GM23338 (cell line): ENCODE measurements at regions not wholly inside any gene's neighbourhood (a gene's known extent, or its start where the extent isn't known, plus 50 kb on each side); places are given as distances from the start of the nearest gene placed in this dataset.

Source experiments
- ATAC-seq: fragments of 200-7000 bp; cut with Tn5 transposase; 3 replicates; pipeline ENCODE4 v1.9.1; 2020
- DNase-seq: peaks from one replicate; pipeline ENCODE4 v3.0.0-alpha.2; 2015; ENCODE audit warnings: low spot score
- H2AFZ ChIP-seq: fragments of 200-600 bp; sonication (generic); 2 replicates; pipeline ENCODE4 v1.8.0; 2016; ENCODE audit warnings: antibody characterized with exemption, mild to moderate bottlenecking, moderate library complexity
- H3F3A ChIP-seq: fragments of 200-600 bp; sonication (generic); replicated peaks from 2 replicates; pipeline ENCODE4 v1.8.0; 2017; ENCODE audit warnings: antibody characterized with exemption, mixed run types, low read depth
- H3K27ac ChIP-seq: fragments of 200-600 bp; sonication (generic); 2 replicates; pipeline ENCODE4 v1.6.1; 2016; ENCODE audit warnings: low read depth
- H3K27me3 ChIP-seq: fragments of 200-600 bp; sonication (generic); 2 replicates; pipeline ENCODE4 v1.8.0; 2016; ENCODE audit warnings: mild to moderate bottlenecking, mixed run types, moderate library complexity; ENCODE audit not compliant: insufficient read depth
- H3K36me3 ChIP-seq: fragments of 200-600 bp; sonication (generic); 2 replicates; pipeline ENCODE4 v1.8.0; 2016; ENCODE audit warnings: mild to moderate bottlenecking; ENCODE audit not compliant: insufficient read depth
- H3K4me1 ChIP-seq: fragments of 200-600 bp; sonication (generic); 2 replicates; pipeline ENCODE4 v1.8.0; 2016; ENCODE audit warnings: mild to moderate bottlenecking, moderate library complexity; ENCODE audit not compliant: insufficient read depth
- H3K4me2 ChIP-seq: fragments of 200-600 bp; sonication (generic); 2 replicates; pipeline ENCODE4 v1.7.1; 2017; ENCODE audit warnings: mixed run types
- H3K4me3 ChIP-seq: fragments of 200-600 bp; sonication (generic); 2 replicates; pipeline ENCODE4 v1.6.1; 2016; ENCODE audit warnings: mixed run types
- H3K79me2 ChIP-seq: fragments of 200-600 bp; sonication (generic); replicated peaks from 2 replicates; pipeline ENCODE4 v1.8.0; 2017; ENCODE audit warnings: mild to moderate bottlenecking; ENCODE audit not compliant: insufficient read depth
- H3K9me2 ChIP-seq: fragments of 200-600 bp; sonication (generic); 2 replicates; pipeline ENCODE4 v1.8.0; 2017; ENCODE audit not compliant: insufficient read depth
- H4K20me1 ChIP-seq: fragments of 200-600 bp; sonication (generic); replicated peaks from 2 replicates; pipeline ENCODE4 v1.8.0; 2017; ENCODE audit warnings: mild to moderate bottlenecking; ENCODE audit not compliant: insufficient read depth
- H3K27ac Mint-ChIP-seq: 2 replicates; pipeline ENCODE4 v1.8.0; 2020; ENCODE audit warnings: inconsistent platforms, mild to moderate bottlenecking, moderate library complexity, mixed read lengths
- H3K27me3 Mint-ChIP-seq: 3 replicates; pipeline ENCODE4 v1.8.0; 2022; ENCODE audit warnings: low read depth, mild to moderate bottlenecking, moderate library complexity, mixed read lengths, inconsistent platforms; ENCODE audit not compliant: insufficient read depth, poor library complexity
- H3K36me3 Mint-ChIP-seq: 3 replicates; pipeline ENCODE4 v1.8.0; 2021; ENCODE audit warnings: low read depth, mild to moderate bottlenecking, inconsistent platforms, moderate library complexity, mixed read lengths
- H3K4me1 Mint-ChIP-seq: 3 replicates; pipeline ENCODE4 v1.8.0; 2020; ENCODE audit warnings: mild to moderate bottlenecking, inconsistent platforms, mixed read lengths
- H3K4me3 Mint-ChIP-seq: 3 replicates; pipeline ENCODE4 v1.8.0; 2021; ENCODE audit warnings: moderate library complexity, mild to moderate bottlenecking, inconsistent platforms, mixed read lengths
- H3K9me3 Mint-ChIP-seq: 3 replicates; pipeline ENCODE4 v1.8.0; 2020; ENCODE audit warnings: moderate library complexity, mild to moderate bottlenecking, inconsistent platforms, mixed read lengths
- CREB1 ChIP-seq: fragments of 250-450 bp; sonication (Bioruptor Pico); IDR thresholded peaks from 2 replicates; pipeline ENCODE4 v1.5.0; 2020; ENCODE audit warnings: low read depth, mild to moderate bottlenecking, moderate library complexity
- EZH2 ChIP-seq: fragments of 200-600 bp; sonication (generic); IDR thresholded peaks from one replicate; pipeline ENCODE4 v1.8.0; 2017; ENCODE audit warnings: antibody characterized with exemption, mild to moderate bottlenecking, low read depth; ENCODE audit not compliant: unreplicated experiment
- EZH2phosphoT487 ChIP-seq: fragments of 200-600 bp; sonication (generic); IDR thresholded peaks from one replicate; pipeline ENCODE4 v1.8.1; 2018; ENCODE audit warnings: antibody characterized with exemption; ENCODE audit not compliant: unreplicated experiment
- STAT1 ChIP-seq: IDR thresholded peaks from one replicate; pipeline ENCODE4 v1.6.1; 2016; ENCODE audit warnings: antibody characterized with exemption; ENCODE audit not compliant: unreplicated experiment
- ZNF114 ChIP-seq: fragments of 250-450 bp; sonication (Bioruptor Pico); IDR thresholded peaks from 2 replicates; pipeline ENCODE4 v1.5.0; 2020; ENCODE audit warnings: mild to moderate bottlenecking, moderate library complexity
- ZNF331 ChIP-seq: fragments of 250-450 bp; sonication (Bioruptor Pico); IDR thresholded peaks from 2 replicates; pipeline ENCODE4 v1.5.0; 2020; ENCODE audit warnings: low read depth, mild to moderate bottlenecking, moderate library complexity
- TF ChIP-seq, protein P1 (sequence below): fragments of 250-450 bp; sonication (Bioruptor Pico); IDR thresholded peaks from 2 replicates; pipeline ENCODE4 v1.5.0; 2020; ENCODE audit warnings: mild to moderate bottlenecking, moderate library complexity
- TF ChIP-seq, protein P2 (sequence below): IDR thresholded peaks from 2 replicates; pipeline ENCODE4 v1.6.1; 2016; ENCODE audit warnings: antibody characterized with exemption
- TF ChIP-seq, protein P3 (sequence below): IDR thresholded peaks from one replicate; pipeline ENCODE4 v1.6.1; 2018; ENCODE audit warnings: antibody characterized with exemption; ENCODE audit not compliant: unreplicated experiment
- TF ChIP-seq, protein P4 (sequence below), 2 experiments: fragments of 200-600 bp in 1 of 2; sonication (generic) in 1 of 2; conservative IDR thresholded peaks; 2 replicates each; pipeline versions ENCODE4 v1.5.1 to v1.6.1; 2016 to 2017; ENCODE audit warnings: antibody characterized with exemption in 2 of 2, low read depth in 2 of 2, mild to moderate bottlenecking in 2 of 2, moderate library complexity in 1 of 2

DNA sequence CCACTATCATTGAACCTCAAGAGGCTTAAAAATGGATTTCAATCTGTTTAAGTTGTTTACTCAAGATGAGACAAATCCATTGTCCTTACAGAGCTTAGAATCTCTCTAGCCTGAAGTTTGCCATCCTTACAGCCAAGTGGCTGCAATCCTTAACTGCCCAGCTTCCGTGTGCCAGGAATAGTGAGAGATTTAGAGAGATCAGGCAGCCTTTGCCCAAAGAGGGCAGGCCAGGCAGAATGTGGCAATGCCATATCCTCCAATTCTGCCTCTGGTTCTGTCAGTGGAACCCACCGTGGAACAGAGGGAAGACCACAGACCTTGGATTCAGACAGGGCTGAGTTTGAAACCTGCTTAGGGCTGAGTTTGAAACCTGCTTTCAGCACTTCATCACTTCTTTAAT is 374.3 kb downstream of the VPS13C start:
- Mint-ChIP-seq H3K27ac (no peak overlapping the region), H3K4me1 (peaks cover 18% of the 10 kb centered on the region), H3K36me3 (peaks cover 1% of the 10 kb centered on the region; the same call in 2 of the 3 replicates), H3K27me3 (peaks cover 4% of the 10 kb centered on the region), H3K9me3 (peaks cover 3% of the 10 kb centered on the region; the same call in 1 of the 3 replicates), H3K4me3 (no peak overlapping the region)
- TF ChIP-seq EZH2phosphoT487 (no peak), CREB1 (CRISPR knock-in tag) (no peak), STAT1 (no peak), EZH2 (no peak), ZNF331 (no peak), ZNF114 (CRISPR knock-in tag) (no peak)
- TF ChIP-seq, protein P1, sequence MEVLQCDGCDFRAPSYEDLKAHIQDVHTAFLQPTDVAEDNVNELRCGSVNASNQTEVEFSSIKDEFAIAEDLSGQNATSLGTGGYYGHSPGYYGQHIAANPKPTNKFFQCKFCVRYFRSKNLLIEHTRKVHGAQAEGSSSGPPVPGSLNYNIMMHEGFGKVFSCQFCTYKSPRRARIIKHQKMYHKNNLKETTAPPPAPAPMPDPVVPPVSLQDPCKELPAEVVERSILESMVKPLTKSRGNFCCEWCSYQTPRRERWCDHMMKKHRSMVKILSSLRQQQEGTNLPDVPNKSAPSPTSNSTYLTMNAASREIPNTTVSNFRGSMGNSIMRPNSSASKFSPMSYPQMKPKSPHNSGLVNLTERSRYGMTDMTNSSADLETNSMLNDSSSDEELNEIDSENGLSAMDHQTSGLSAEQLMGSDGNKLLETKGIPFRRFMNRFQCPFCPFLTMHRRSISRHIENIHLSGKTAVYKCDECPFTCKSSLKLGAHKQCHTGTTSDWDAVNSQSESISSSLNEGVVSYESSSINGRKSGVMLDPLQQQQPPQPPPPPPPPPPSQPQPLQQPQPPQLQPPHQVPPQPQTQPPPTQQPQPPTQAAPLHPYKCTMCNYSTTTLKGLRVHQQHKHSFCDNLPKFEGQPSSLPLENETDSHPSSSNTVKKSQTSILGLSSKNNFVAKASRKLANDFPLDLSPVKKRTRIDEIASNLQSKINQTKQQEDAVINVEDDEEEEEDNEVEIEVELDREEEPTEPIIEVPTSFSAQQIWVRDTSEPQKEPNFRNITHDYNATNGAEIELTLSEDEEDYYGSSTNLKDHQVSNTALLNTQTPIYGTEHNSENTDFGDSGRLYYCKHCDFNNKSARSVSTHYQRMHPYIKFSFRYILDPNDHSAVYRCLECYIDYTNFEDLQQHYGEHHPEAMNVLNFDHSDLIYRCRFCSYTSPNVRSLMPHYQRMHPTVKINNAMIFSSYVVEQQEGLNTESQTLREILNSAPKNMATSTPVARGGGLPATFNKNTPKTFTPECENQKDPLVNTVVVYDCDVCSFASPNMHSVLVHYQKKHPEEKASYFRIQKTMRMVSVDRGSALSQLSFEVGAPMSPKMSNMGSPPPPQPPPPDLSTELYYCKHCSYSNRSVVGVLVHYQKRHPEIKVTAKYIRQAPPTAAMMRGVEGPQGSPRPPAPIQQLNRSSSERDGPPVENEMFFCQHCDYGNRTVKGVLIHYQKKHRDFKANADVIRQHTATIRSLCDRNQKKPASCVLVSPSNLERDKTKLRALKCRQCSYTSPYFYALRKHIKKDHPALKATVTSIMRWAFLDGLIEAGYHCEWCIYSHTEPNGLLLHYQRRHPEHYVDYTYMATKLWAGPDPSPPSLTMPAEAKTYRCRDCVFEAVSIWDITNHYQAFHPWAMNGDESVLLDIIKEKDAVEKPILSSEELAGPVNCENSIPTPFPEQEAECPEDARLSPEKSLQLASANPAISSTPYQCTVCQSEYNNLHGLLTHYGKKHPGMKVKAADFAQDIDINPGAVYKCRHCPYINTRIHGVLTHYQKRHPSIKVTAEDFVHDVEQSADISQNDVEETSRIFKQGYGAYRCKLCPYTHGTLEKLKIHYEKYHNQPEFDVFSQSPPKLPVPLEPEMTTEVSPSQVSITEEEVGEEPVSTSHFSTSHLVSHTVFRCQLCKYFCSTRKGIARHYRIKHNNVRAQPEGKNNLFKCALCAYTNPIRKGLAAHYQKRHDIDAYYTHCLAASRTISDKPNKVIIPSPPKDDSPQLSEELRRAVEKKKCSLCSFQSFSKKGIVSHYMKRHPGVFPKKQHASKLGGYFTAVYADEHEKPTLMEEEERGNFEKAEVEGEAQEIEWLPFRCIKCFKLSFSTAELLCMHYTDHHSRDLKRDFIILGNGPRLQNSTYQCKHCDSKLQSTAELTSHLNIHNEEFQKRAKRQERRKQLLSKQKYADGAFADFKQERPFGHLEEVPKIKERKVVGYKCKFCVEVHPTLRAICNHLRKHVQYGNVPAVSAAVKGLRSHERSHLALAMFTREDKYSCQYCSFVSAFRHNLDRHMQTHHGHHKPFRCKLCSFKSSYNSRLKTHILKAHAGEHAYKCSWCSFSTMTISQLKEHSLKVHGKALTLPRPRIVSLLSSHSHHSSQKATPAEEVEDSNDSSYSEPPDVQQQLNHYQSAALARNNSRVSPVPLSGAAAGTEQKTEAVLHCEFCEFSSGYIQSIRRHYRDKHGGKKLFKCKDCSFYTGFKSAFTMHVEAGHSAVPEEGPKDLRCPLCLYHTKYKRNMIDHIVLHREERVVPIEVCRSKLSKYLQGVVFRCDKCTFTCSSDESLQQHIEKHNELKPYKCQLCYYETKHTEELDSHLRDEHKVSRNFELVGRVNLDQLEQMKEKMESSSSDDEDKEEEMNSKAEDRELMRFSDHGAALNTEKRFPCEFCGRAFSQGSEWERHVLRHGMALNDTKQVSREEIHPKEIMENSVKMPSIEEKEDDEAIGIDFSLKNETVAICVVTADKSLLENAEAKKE (CRISPR knock-in tag), result no peak
- TF ChIP-seq, protein P2, sequence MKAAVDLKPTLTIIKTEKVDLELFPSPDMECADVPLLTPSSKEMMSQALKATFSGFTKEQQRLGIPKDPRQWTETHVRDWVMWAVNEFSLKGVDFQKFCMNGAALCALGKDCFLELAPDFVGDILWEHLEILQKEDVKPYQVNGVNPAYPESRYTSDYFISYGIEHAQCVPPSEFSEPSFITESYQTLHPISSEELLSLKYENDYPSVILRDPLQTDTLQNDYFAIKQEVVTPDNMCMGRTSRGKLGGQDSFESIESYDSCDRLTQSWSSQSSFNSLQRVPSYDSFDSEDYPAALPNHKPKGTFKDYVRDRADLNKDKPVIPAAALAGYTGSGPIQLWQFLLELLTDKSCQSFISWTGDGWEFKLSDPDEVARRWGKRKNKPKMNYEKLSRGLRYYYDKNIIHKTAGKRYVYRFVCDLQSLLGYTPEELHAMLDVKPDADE, result no peak
- TF ChIP-seq, protein P3, sequence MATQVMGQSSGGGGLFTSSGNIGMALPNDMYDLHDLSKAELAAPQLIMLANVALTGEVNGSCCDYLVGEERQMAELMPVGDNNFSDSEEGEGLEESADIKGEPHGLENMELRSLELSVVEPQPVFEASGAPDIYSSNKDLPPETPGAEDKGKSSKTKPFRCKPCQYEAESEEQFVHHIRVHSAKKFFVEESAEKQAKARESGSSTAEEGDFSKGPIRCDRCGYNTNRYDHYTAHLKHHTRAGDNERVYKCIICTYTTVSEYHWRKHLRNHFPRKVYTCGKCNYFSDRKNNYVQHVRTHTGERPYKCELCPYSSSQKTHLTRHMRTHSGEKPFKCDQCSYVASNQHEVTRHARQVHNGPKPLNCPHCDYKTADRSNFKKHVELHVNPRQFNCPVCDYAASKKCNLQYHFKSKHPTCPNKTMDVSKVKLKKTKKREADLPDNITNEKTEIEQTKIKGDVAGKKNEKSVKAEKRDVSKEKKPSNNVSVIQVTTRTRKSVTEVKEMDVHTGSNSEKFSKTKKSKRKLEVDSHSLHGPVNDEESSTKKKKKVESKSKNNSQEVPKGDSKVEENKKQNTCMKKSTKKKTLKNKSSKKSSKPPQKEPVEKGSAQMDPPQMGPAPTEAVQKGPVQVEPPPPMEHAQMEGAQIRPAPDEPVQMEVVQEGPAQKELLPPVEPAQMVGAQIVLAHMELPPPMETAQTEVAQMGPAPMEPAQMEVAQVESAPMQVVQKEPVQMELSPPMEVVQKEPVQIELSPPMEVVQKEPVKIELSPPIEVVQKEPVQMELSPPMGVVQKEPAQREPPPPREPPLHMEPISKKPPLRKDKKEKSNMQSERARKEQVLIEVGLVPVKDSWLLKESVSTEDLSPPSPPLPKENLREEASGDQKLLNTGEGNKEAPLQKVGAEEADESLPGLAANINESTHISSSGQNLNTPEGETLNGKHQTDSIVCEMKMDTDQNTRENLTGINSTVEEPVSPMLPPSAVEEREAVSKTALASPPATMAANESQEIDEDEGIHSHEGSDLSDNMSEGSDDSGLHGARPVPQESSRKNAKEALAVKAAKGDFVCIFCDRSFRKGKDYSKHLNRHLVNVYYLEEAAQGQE, result no peak
- TF ChIP-seq, protein P4, sequence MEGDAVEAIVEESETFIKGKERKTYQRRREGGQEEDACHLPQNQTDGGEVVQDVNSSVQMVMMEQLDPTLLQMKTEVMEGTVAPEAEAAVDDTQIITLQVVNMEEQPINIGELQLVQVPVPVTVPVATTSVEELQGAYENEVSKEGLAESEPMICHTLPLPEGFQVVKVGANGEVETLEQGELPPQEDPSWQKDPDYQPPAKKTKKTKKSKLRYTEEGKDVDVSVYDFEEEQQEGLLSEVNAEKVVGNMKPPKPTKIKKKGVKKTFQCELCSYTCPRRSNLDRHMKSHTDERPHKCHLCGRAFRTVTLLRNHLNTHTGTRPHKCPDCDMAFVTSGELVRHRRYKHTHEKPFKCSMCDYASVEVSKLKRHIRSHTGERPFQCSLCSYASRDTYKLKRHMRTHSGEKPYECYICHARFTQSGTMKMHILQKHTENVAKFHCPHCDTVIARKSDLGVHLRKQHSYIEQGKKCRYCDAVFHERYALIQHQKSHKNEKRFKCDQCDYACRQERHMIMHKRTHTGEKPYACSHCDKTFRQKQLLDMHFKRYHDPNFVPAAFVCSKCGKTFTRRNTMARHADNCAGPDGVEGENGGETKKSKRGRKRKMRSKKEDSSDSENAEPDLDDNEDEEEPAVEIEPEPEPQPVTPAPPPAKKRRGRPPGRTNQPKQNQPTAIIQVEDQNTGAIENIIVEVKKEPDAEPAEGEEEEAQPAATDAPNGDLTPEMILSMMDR (conservative IDR thresholded peaks at IDR 0.05; ENCODE audit: low read depth in 2 of 2), result no peak
- DNase-seq (no peak), ATAC-seq (no peak)
- Histone ChIP-seq H4K20me1 (no peaks in the 10 kb centered on the region), H3F3A (no peaks in the 10 kb centered on the region), H3K9me2 (peaks cover 25% of the 10 kb centered on the region), H3K27me3 (no peaks in the 10 kb centered on the region), H3K4me1 (peaks cover 7% of the 10 kb centered on the region; the same call in 1 of the 2 replicates), H3K36me3 (no peaks in the 10 kb centered on the region), H3K4me3 (no peak overlapping the region), H3K4me2 (no peak overlapping the region), H3K27ac (no peak overlapping the region), H3K79me2 (no peaks in the 10 kb centered on the region), H2AFZ (peak overlapping the region; percentile 94; the same call in 1 of the 2 replicates)
